ENCODE measurements at regions not wholly inside any gene's neighbourhood (a gene's known extent, or its start where the extent isn't known, plus 50 kb on each side); places are given as distances from the start of the nearest gene placed in this dataset.

DNA sequence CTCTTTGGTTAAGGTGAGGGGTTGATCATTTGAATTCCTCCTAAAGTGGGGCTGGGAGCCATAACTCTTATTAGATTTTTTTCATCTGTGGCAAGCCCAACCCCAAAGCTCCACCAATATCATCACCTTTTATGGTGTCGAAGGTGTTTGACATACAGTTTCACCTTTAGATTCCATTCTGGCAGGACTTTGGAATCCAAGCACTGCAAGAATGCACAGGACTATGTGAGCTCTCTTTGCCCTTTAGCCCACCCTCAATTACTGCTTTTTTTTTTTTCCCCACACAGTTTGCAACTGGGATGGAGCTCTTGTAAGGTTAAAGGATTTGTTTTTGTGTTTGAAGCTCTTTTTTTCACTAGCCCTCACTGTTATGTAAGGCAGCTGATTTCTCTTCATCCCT is 154.0 kb upstream of the KCNJ16 start:
- Mint-ChIP-seq H3K27ac (no peak overlapping the region), H3K27me3 (no peaks in the 10 kb centered on the region), H3K4me3 (no peak overlapping the region), H3K4me1 (no peaks in the 10 kb centered on the region), H3K36me3 (no peaks in the 10 kb centered on the region), H3K9me3 (peaks cover 0 to 9% (median 3%) of the 10 kb centered on the region in 3 donors)
- DNase-seq, result no peak
- Histone ChIP-seq H3K4me3 (ENCODE audit: control insufficient read depth in 1 of 2, extremely low read depth in 1 of 2, low read length in 1 of 2) (no peak overlapping the region), H3K36me3 (ENCODE audit: control insufficient read depth in 2 of 2, extremely low read depth in 1 of 2, insufficient read depth in 1 of 2, low read length in 1 of 2) (no peaks in the 10 kb centered on the region), H3K27ac (ENCODE audit: low read length) (no peak overlapping the region), H3K27me3 (replicated peaks in 1 of 2; ENCODE audit: control insufficient read depth in 2 of 2, extremely low read depth in 1 of 2, insufficient read depth in 2 of 2, low read length in 1 of 2) (no peaks in the 10 kb centered on the region), H3K4me1 (ENCODE audit: control insufficient read depth in 1 of 2, extremely low read depth in 1 of 2, insufficient read depth in 2 of 2, low read length in 2 of 2) (no peaks in the 10 kb centered on the region), H3K9me3 (no peaks in the 10 kb centered on the region)
- no peak for ATAC-seq (replicated peaks in 1 of 4)
- ChIA-PET CTCF (no interaction called here), POLR2A (no interaction called here)
- 100% methylated on average over 1 of the region's 1 CpG for WGBS (ENCODE audit: insufficient coverage)

- Mint-ChIP-seq H3K27ac (no peak overlapping the region), H3K4me1 (no peaks in the 10 kb centered on the region), H3K4me3 (no peak overlapping the region), H3K9me3 (peaks cover 0 to 3% (median 2%) of the 10 kb centered on the region in 3 donors), H3K27me3 (peaks cover 0 to 3% of the 10 kb centered on the region in 2 donors), H3K36me3 (no peaks in the 10 kb centered on the region)
- DNase-seq (no peak), ATAC-seq (replicated peaks in 1 of 4) (no peak)
- Histone ChIP-seq H3K4me3 (ENCODE audit: control insufficient read depth in 1 of 2, extremely low read depth in 1 of 2, low read length in 1 of 2) (no peak overlapping the region), H3K9me3 (no peaks in the 10 kb centered on the region), H3K36me3 (ENCODE audit: control insufficient read depth in 2 of 2, extremely low read depth in 1 of 2, insufficient read depth in 1 of 2, low read length in 1 of 2) (no peaks in the 10 kb centered on the region), H3K27me3 (replicated peaks in 1 of 2; ENCODE audit: control insufficient read depth in 2 of 2, extremely low read depth in 1 of 2, insufficient read depth in 2 of 2, low read length in 1 of 2) (no peaks in the 10 kb centered on the region), H3K4me1 (ENCODE audit: control insufficient read depth in 1 of 2, extremely low read depth in 1 of 2, insufficient read depth in 2 of 2, low read length in 2 of 2) (no peaks in the 10 kb centered on the region), H3K27ac (ENCODE audit: low read length) (no peak overlapping the region)
- ChIA-PET CTCF (no interaction called here), POLR2A (no interaction called here)
- WGBS (ENCODE audit: insufficient coverage), result 20% methylated on average over 1 of the region's 4 CpGs
Observed at GRCh38 chr17:69928611-69929010, 146.4 kb upstream of the KCNJ16 start.

- H3K27me3 Mint-ChIP-seq, result peaks cover 0 to 8% of the 10 kb centered on the region in 2 donors
- ATAC-seq (replicated peaks in 1 of 4), result no peak
Observed at GRCh38 chr17:69936996-69937395, 138.0 kb upstream of the KCNJ16 start.

GRCh38 chr17:69943058-69943457 is 132.0 kb upstream of the KCNJ16 start:
- no peak overlapping the region for H3K4me3 Mint-ChIP-seq
- no peaks in the 10 kb centered on the region for H3K36me3 Mint-ChIP-seq
- Histone ChIP-seq H3K9me3 (no peaks in the 10 kb centered on the region), H3K27me3 (replicated peaks in 1 of 2; ENCODE audit: control insufficient read depth in 2 of 2, extremely low read depth in 1 of 2, insufficient read depth in 2 of 2, low read length in 1 of 2) (no peaks in the 10 kb centered on the region), H3K4me1 (ENCODE audit: control insufficient read depth in 1 of 2, extremely low read depth in 1 of 2, insufficient read depth in 2 of 2, low read length in 2 of 2) (no peaks in the 10 kb centered on the region), H3K27ac (ENCODE audit: low read length) (no peak overlapping the region), H3K4me3 (ENCODE audit: control insufficient read depth in 1 of 2, extremely low read depth in 1 of 2, low read length in 1 of 2) (no peak overlapping the region), H3K36me3 (ENCODE audit: control insufficient read depth in 2 of 2, extremely low read depth in 1 of 2, insufficient read depth in 1 of 2, low read length in 1 of 2) (no peaks in the 10 kb centered on the region)
- H3K9me3 Mint-ChIP-seq, result peaks cover 0 to 3% (median 0%) of the 10 kb centered on the region in 3 donors
- ChIA-PET POLR2A (no interaction called here), CTCF (no interaction called here)
- ATAC-seq (replicated peaks in 1 of 4), result no peak
- no peaks in the 10 kb centered on the region for H3K4me1 Mint-ChIP-seq
- no peak for DNase-seq
- H3K27ac Mint-ChIP-seq, result no peak overlapping the region
- no peaks in the 10 kb centered on the region for H3K27me3 Mint-ChIP-seq

More at GRCh38 chr17:69936996-69937395, 138.0 kb upstream of the KCNJ16 start:
- no peak for DNase-seq
- H3K36me3 Mint-ChIP-seq, result no peaks in the 10 kb centered on the region
- H3K4me1 Mint-ChIP-seq, result no peaks in the 10 kb centered on the region
- H3K9me3 Mint-ChIP-seq, result peaks cover 0 to 11% (median 4%) of the 10 kb centered on the region in 3 donors
- no peaks in the 10 kb centered on the region for H3K4me1 ChIP-seq (ENCODE audit: control insufficient read depth in 1 of 2, extremely low read depth in 1 of 2, insufficient read depth in 2 of 2, low read length in 2 of 2)
- 100% methylated on average over 1 of the region's 3 CpGs for WGBS (ENCODE audit: insufficient coverage)
- H3K27me3 ChIP-seq (replicated peaks in 1 of 2; ENCODE audit: control insufficient read depth in 2 of 2, extremely low read depth in 1 of 2, insufficient read depth in 2 of 2, low read length in 1 of 2), result no peaks in the 10 kb centered on the region
- no peak overlapping the region for H3K27ac ChIP-seq (ENCODE audit: low read length)
- no peak overlapping the region for H3K4me3 Mint-ChIP-seq
- ChIA-PET CTCF (interaction anchor here in 1 of 2 donors (0.7 kb wide), 2 partner anchors 9 to 363 kb away, joined by 3 read pairs; no protein-coding TSS in a partner anchor), POLR2A (no interaction called here)
- H3K27ac Mint-ChIP-seq, result no peak overlapping the region
- no peak overlapping the region for H3K4me3 ChIP-seq (ENCODE audit: control insufficient read depth in 1 of 2, extremely low read depth in 1 of 2, low read length in 1 of 2)
- no peaks in the 10 kb centered on the region for H3K9me3 ChIP-seq
- no peaks in the 10 kb centered on the region for H3K36me3 ChIP-seq (ENCODE audit: control insufficient read depth in 2 of 2, extremely low read depth in 1 of 2, insufficient read depth in 1 of 2, low read length in 1 of 2)

DNA sequence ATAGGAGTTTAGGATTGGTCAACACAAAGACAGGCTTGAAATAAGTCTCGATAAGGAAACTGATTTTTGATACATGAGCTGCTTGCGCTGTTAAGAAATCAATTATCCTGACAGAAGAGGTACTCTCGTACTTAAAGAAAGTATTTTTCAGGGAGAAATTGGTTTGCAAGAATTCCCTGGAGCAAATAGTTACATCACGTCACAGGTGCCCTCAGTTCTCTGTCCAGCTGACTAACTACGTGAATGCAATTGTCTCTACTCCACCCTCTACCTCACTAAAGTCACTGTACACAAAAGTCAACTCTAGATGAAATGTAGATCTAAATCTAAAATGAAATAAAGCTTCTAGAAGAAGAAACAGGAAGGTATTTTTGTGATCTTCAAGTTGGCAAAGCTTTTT is 130.6 kb upstream of the KCNJ16 start:
- H3K27ac Mint-ChIP-seq, result no peak overlapping the region
- ATAC-seq (replicated peaks in 1 of 4) (no peak), DNase-seq (no peak)
- no peak overlapping the region for H3K4me3 Mint-ChIP-seq
- no peaks in the 10 kb centered on the region for H3K9me3 Mint-ChIP-seq
- POLR2A ChIA-PET, result no interaction called here
- H3K27me3 ChIP-seq (replicated peaks in 1 of 2; ENCODE audit: control insufficient read depth in 2 of 2, extremely low read depth in 1 of 2, insufficient read depth in 2 of 2, low read length in 1 of 2), result no peaks in the 10 kb centered on the region
- no peak overlapping the region for H3K4me3 ChIP-seq (ENCODE audit: control insufficient read depth in 1 of 2, extremely low read depth in 1 of 2, low read length in 1 of 2)
- no peaks in the 10 kb centered on the region for H3K27me3 Mint-ChIP-seq
- CTCF ChIA-PET, result no interaction called here
- no peaks in the 10 kb centered on the region for H3K36me3 ChIP-seq (ENCODE audit: control insufficient read depth in 2 of 2, extremely low read depth in 1 of 2, insufficient read depth in 1 of 2, low read length in 1 of 2)
- H3K36me3 Mint-ChIP-seq, result no peaks in the 10 kb centered on the region
- WGBS (ENCODE audit: insufficient coverage), result 100% methylated on average over 1 of the region's 5 CpGs
- H3K4me1 Mint-ChIP-seq, result no peaks in the 10 kb centered on the region
- no peaks in the 10 kb centered on the region for H3K9me3 ChIP-seq
- no peaks in the 10 kb centered on the region for H3K4me1 ChIP-seq (ENCODE audit: control insufficient read depth in 1 of 2, extremely low read depth in 1 of 2, insufficient read depth in 2 of 2, low read length in 2 of 2)
- H3K27ac ChIP-seq (ENCODE audit: low read length), result no peak overlapping the region

DNA sequence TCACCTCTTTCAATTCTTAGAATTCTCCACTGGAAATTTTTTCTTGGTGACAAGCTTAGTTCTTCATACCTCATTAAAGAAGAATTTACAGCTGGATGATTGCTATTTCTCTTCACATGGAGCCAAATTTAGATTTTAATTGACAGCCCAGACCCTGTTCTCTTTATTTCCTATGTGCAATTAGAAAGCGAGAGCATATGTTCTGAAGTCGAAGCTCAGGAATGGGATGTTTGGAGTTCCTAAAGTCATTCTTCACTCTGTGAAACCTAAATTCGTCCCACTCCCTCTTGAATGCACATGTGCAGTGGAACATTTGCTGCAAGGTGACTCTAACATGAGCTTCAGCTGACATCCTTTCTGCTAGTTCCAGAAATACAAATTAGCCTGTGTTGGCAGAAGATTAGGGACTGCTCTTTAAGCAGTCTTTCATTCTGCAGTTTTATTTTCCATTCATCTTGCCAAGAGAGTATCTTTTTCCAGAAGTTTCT is 129.3 kb upstream of the KCNJ16 start:
- no peaks in the 10 kb centered on the region for H3K9me3 Mint-ChIP-seq
- no peak overlapping the region for H3K27ac Mint-ChIP-seq
- H3K36me3 ChIP-seq (ENCODE audit: control insufficient read depth in 2 of 2, extremely low read depth in 1 of 2, insufficient read depth in 1 of 2, low read length in 1 of 2), result no peaks in the 10 kb centered on the region
- H3K4me3 Mint-ChIP-seq, result no peak overlapping the region
- ATAC-seq (replicated peaks in 1 of 4), result no peak
- no peaks in the 10 kb centered on the region for H3K36me3 Mint-ChIP-seq
- H3K27me3 Mint-ChIP-seq, result no peaks in the 10 kb centered on the region
- POLR2A ChIA-PET, result interaction anchor here in 1 of 2 donors (0.6 kb wide), 1 partner anchor 1278 kb away, joined by 4 read pairs; no protein-coding TSS in a partner anchor
- H3K4me3 ChIP-seq (ENCODE audit: control insufficient read depth in 1 of 2, extremely low read depth in 1 of 2, low read length in 1 of 2), result no peak overlapping the region
- DNase-seq, result no peak
- no peak overlapping the region for H3K27ac ChIP-seq (ENCODE audit: low read length)
- 60% methylated on average over 1 of the region's 3 CpGs for WGBS (ENCODE audit: insufficient coverage)
- H3K4me1 ChIP-seq (ENCODE audit: control insufficient read depth in 1 of 2, extremely low read depth in 1 of 2, insufficient read depth in 2 of 2, low read length in 2 of 2), result no peaks in the 10 kb centered on the region
- no peaks in the 10 kb centered on the region for H3K27me3 ChIP-seq (replicated peaks in 1 of 2; ENCODE audit: control insufficient read depth in 2 of 2, extremely low read depth in 1 of 2, insufficient read depth in 2 of 2, low read length in 1 of 2)
- CTCF ChIA-PET, result interaction anchor here in 1 of 2 donors (1.0 kb wide), 1 partner anchor 9 kb away, joined by 3 read pairs; no protein-coding TSS in a partner anchor
- H3K9me3 ChIP-seq, result no peaks in the 10 kb centered on the region
- H3K4me1 Mint-ChIP-seq, result no peaks in the 10 kb centered on the region

Measured in T-cell (primary cell).